H1 (cell line): ENCODE measurements at regions not wholly inside any gene's neighbourhood (a gene's known extent, or its start where the extent isn't known, plus 50 kb on each side); places are given as distances from the start of the nearest gene placed in this dataset.

Experiments used
- CTCF ChIA-PET: fragments of 300-600 bp; sonication (Branson Sonifier 250); formaldehyde crosslinking; loops from one replicate; lab custom pipeline; 2021; ENCODE audit not compliant: partially characterized antibody; lab: Charles Lee
- POLR2A ChIA-PET: fragments of 300-600 bp; sonication (Branson Sonifier 250); formaldehyde crosslinking; loops from one replicate; lab custom pipeline; 2021; ENCODE audit warnings: inconsistent platforms; ENCODE audit not compliant: partially characterized antibody; lab: Charles Lee
- DNase-seq, 2 experiments: peaks; one replicate each; pipeline versions ENCODE4 v3.0.0 to v3.0.0-alpha.2; 2010 to 2022; ENCODE audit warnings: low spot score in 2 of 2, low read depth in 1 of 2, mixed read lengths in 1 of 2
- FAIRE-seq: peaks from 2 replicates; lab custom pipeline; 2011; peaks lifted over from hg19 to GRCh38; lab: Jason Lieb, UNC
- H2AFZ ChIP-seq: 2 replicates; pipeline ENCODE4 v1.8.1; 2012; ENCODE audit warnings: low read length, inconsistent platforms
- H2AK5ac ChIP-seq: 2 replicates; pipeline ENCODE4 v1.6.1; 2013; ENCODE audit warnings: low read depth, low read length
- H2BK120ac ChIP-seq: replicated peaks from 2 replicates; pipeline ENCODE3; 2013; ENCODE audit warnings: low read depth, low read length, inconsistent platforms
- H2BK12ac ChIP-seq: 2 replicates; pipeline ENCODE4 v1.6.1; 2013; ENCODE audit warnings: low read depth, low read length
- H2BK15ac ChIP-seq: 2 replicates; pipeline ENCODE4 v1.6.1; 2013; ENCODE audit warnings: low read length
- H2BK20ac ChIP-seq: 2 replicates; pipeline ENCODE4 v1.6.1; 2013; ENCODE audit warnings: low read length
- H2BK5ac ChIP-seq: 2 replicates; pipeline ENCODE4 v1.6.1; 2013; ENCODE audit warnings: low read depth, low read length
- H3K14ac ChIP-seq: 2 replicates; pipeline ENCODE4 v1.6.1; 2013; ENCODE audit warnings: inconsistent platforms; ENCODE audit not compliant: insufficient read length
- H3K18ac ChIP-seq: 2 replicates; pipeline ENCODE4 v1.6.1; 2013; ENCODE audit warnings: low read length; ENCODE audit errors: extremely low read depth
- H3K23ac ChIP-seq: 2 replicates; pipeline ENCODE4 v1.6.1; 2013; ENCODE audit warnings: inconsistent platforms; ENCODE audit not compliant: insufficient read length
- H3K23me2 ChIP-seq: 2 replicates; pipeline ENCODE4 v1.6.1; 2013; ENCODE audit warnings: low read depth, low read length
- H3K27ac ChIP-seq: 2 replicates; pipeline ENCODE4 v1.6.1; 2011; ENCODE audit warnings: low read depth, low read length, inconsistent platforms
- H3K27me3 ChIP-seq, 4 experiments: replicated peaks in 1 of 4; 1 replicate in 1 of 4; 2 replicates in 3 of 4; pipeline versions ENCODE4 v1.6.1 to v1.8.1; 2011 to 2013; ENCODE audit warnings: low read length in 3 of 4, mild to moderate bottlenecking in 3 of 4, inconsistent platforms in 2 of 4, mixed read lengths in 2 of 4, moderate library complexity in 1 of 4; ENCODE audit not compliant: control insufficient read depth in 3 of 4, insufficient read depth in 3 of 4; ENCODE audit errors: extremely low read depth in 1 of 4
- H3K36me3 ChIP-seq, 4 experiments: 2 replicates each; pipeline versions ENCODE4 v1.6.1 to v1.8.1; 2011 to 2013; ENCODE audit warnings: mild to moderate bottlenecking in 4 of 4, low read length in 3 of 4, moderate library complexity in 2 of 4, control low read depth in 1 of 4, inconsistent platforms in 1 of 4; ENCODE audit not compliant: insufficient read depth in 4 of 4, control insufficient read depth in 2 of 4
- H3K4ac ChIP-seq: replicated peaks from 2 replicates; pipeline ENCODE3; 2013; ENCODE audit warnings: low read length, low read depth, mixed read lengths, inconsistent platforms; ENCODE audit not compliant: insufficient read length
- H3K4me1 ChIP-seq, 4 experiments: replicated peaks in 1 of 4; 1 replicate in 1 of 4; 2 replicates in 3 of 4; pipeline versions ENCODE4 v1.6.1 to v1.8.1; 2011 to 2013; ENCODE audit warnings: low read length in 3 of 4, inconsistent platforms in 2 of 4, mixed read lengths in 1 of 4; ENCODE audit not compliant: insufficient read depth in 4 of 4, control insufficient read depth in 3 of 4
- H3K4me2 ChIP-seq, 2 experiments: 2 replicates each; pipeline versions ENCODE4 v1.6.1 to v1.8.1; 2011 to 2013; ENCODE audit warnings: low read depth in 2 of 2, low read length in 2 of 2, control low read depth in 1 of 2, inconsistent platforms in 1 of 2, mild to moderate bottlenecking in 1 of 2; ENCODE audit not compliant: insufficient read depth in 1 of 2
- H3K4me3 ChIP-seq, 4 experiments: fragments of 200-600, 300-600 bp in 1 of 4; sonication (generic), shearing (Covaris generic), sonication (Bioruptor Twin) in 1 of 4; 2 replicates each; pipeline versions ENCODE4 v1.5.1 to v1.8.1; 2011 to 2016; ENCODE audit warnings: low read length in 4 of 4, low read depth in 3 of 4, control low read depth in 2 of 4, inconsistent platforms in 2 of 4, mild to moderate bottlenecking in 2 of 4, mixed read lengths in 1 of 4, moderate library complexity in 1 of 4; ENCODE audit not compliant: insufficient read depth in 2 of 4; ENCODE audit errors: extremely low read depth in 1 of 4
- H3K56ac ChIP-seq: replicated peaks from 2 replicates; pipeline ENCODE3; 2013; ENCODE audit warnings: low read depth, mild to moderate bottlenecking, mixed read lengths, low read length, inconsistent platforms; ENCODE audit not compliant: insufficient read length
- H3K79me1 ChIP-seq: 2 replicates; pipeline ENCODE4 v1.6.1; 2013; ENCODE audit warnings: low read depth, low read length, control low read depth
- H3K79me2 ChIP-seq, 2 experiments: 2 replicates each; pipeline versions ENCODE4 v1.6.1 to v1.8.1; 2012 to 2013; ENCODE audit warnings: low read length in 2 of 2, mild to moderate bottlenecking in 2 of 2, inconsistent platforms in 1 of 2; ENCODE audit not compliant: insufficient read depth in 2 of 2, control insufficient read depth in 1 of 2
- H3K9ac ChIP-seq, 4 experiments: replicated peaks in 1 of 4; 1 replicate in 1 of 4; 2 replicates in 3 of 4; pipeline versions ENCODE4 v1.6.1 to v1.8.1; 2011 to 2013; ENCODE audit warnings: low read depth in 3 of 4, low read length in 3 of 4, control low read depth in 2 of 4, mild to moderate bottlenecking in 2 of 4, moderate library complexity in 2 of 4, inconsistent platforms in 1 of 4; ENCODE audit errors: extremely low read depth in 1 of 4
- H3K9me3 ChIP-seq, 2 experiments: 2 replicates each; pipeline versions ENCODE4 v1.6.1 to v1.8.1; 2012 to 2013; ENCODE audit warnings: mild to moderate bottlenecking in 2 of 2, moderate library complexity in 2 of 2, control low read depth in 1 of 2, inconsistent platforms in 1 of 2, low read depth in 1 of 2, low read length in 1 of 2, mixed read lengths in 1 of 2; ENCODE audit not compliant: insufficient read depth in 2 of 2
- H4K20me1 ChIP-seq, 2 experiments: replicated peaks in 1 of 2; 2 replicates each; pipeline versions ENCODE3 to v1.8.1; 2011 to 2013; ENCODE audit warnings: inconsistent platforms in 2 of 2, low read length in 2 of 2, mild to moderate bottlenecking in 1 of 2; ENCODE audit not compliant: insufficient read depth in 2 of 2, control insufficient read depth in 1 of 2
- H4K5ac ChIP-seq: 2 replicates; pipeline ENCODE4 v1.6.1; 2013; ENCODE audit warnings: low read length, low read depth, mixed read lengths, inconsistent platforms; ENCODE audit not compliant: insufficient read length
- H4K8ac ChIP-seq: 2 replicates; pipeline ENCODE4 v1.8.0; 2013; ENCODE audit warnings: mild to moderate bottlenecking, moderate library complexity, low read length, inconsistent platforms; ENCODE audit not compliant: insufficient read depth; ENCODE audit errors: extremely low read depth
- H4K91ac ChIP-seq: replicated peaks from 2 replicates; pipeline ENCODE3; 2013; ENCODE audit warnings: low read length, mixed read lengths, inconsistent platforms; ENCODE audit not compliant: insufficient read length
- CEBPB ChIP-seq: IDR thresholded peaks from 2 replicates; pipeline ENCODE4 v1.6.1; 2012; ENCODE audit warnings: low read depth, low read length
- CHD1 ChIP-seq: IDR thresholded peaks from 2 replicates; pipeline ENCODE4 v1.6.1; 2012; ENCODE audit warnings: low read depth, low read length, improper control_type of control experiment
- EGR1 ChIP-seq: IDR thresholded peaks from 2 replicates; pipeline ENCODE4 v1.6.1; 2011; ENCODE audit warnings: low read depth, low read length, borderline replicate concordance
- EP300 ChIP-seq, 2 experiments: IDR thresholded peaks; 1 replicate in 1 of 2; 2 replicates in 1 of 2; pipeline ENCODE4 v1.6.1; 2011 to 2012; ENCODE audit warnings: low read depth in 2 of 2, low read length in 2 of 2, mild to moderate bottlenecking in 2 of 2, borderline replicate concordance in 1 of 2, inconsistent platforms in 1 of 2, moderate library complexity in 1 of 2
- GABPA ChIP-seq: IDR thresholded peaks from 2 replicates; pipeline ENCODE4 v1.6.1; 2011; ENCODE audit warnings: mild to moderate bottlenecking, low read length, moderate library complexity, borderline replicate concordance; ENCODE audit not compliant: insufficient read depth
- KDM1A ChIP-seq: fragments of 200-600, 300-600 bp; sonication (generic); IDR thresholded peaks from 2 replicates; pipeline ENCODE4 v1.7.1; 2016; ENCODE audit warnings: mild to moderate bottlenecking, low read length, borderline replicate concordance
- POLR2AphosphoS5 ChIP-seq: IDR thresholded peaks from 2 replicates; pipeline ENCODE4 v1.6.1; 2011; ENCODE audit warnings: low read depth, low read length
- RBBP5 ChIP-seq: IDR thresholded peaks from 2 replicates; pipeline ENCODE4 v1.7.1; 2012; ENCODE audit warnings: low read depth, mild to moderate bottlenecking, inconsistent platforms, low read length, moderate library complexity, borderline replicate concordance
- SAP30 ChIP-seq: fragments of 300-600 bp; sonication (generic); IDR thresholded peaks from 2 replicates; pipeline ENCODE4 v1.7.1; 2012; ENCODE audit warnings: low read length, moderate library complexity, mild to moderate bottlenecking, inconsistent platforms; ENCODE audit not compliant: insufficient read depth, insufficient replicate concordance
- SRF ChIP-seq: IDR thresholded peaks from 2 replicates; pipeline ENCODE4 v1.6.1; 2011; ENCODE audit warnings: mild to moderate bottlenecking, low read depth, low read length, moderate library complexity
- TAF1 ChIP-seq: IDR thresholded peaks from 2 replicates; pipeline ENCODE4 v1.6.1; 2011; ENCODE audit warnings: mild to moderate bottlenecking, low read depth, low read length
- WGBS, 2 experiments: shearing (Covaris generic) in 1 of 2; methylation state at CpG; one replicate each; pipeline versions ENCODE4 v1.1.6 to v1.1.7; 2013 to 2015; ENCODE audit warnings: low lambda C conversion rate in 2 of 2, mixed read lengths in 2 of 2, inconsistent platforms in 1 of 2, low coverage in 1 of 2, missing lambda C conversion rate in 1 of 2; ENCODE audit not compliant: insufficient replicate concordance in 2 of 2, insufficient coverage in 1 of 2, insufficient read length in 1 of 2; ENCODE audit errors: extremely low coverage in 1 of 2, missing lambda C conversion rate in 1 of 2; 5-methylcytosine and 5-hydroxymethylcytosine counted together
- TF ChIP-seq, protein P1 (sequence below): IDR thresholded peaks from 2 replicates; pipeline ENCODE4 v1.6.1; 2011; ENCODE audit warnings: low read depth, mild to moderate bottlenecking, low read length; ENCODE audit not compliant: insufficient read depth
- TF ChIP-seq, protein P2 (sequence below): IDR thresholded peaks from 2 replicates; pipeline ENCODE4 v1.6.1; 2012; ENCODE audit warnings: inconsistent platforms

- Histone ChIP-seq H3K56ac (no peak overlapping the region), H3K18ac (no peak overlapping the region), H3K79me2 (no peaks in the 10 kb centered on the region), H3K23me2 (no peaks in the 10 kb centered on the region), H3K79me1 (no peaks in the 10 kb centered on the region), H2BK5ac (no peak overlapping the region), H4K20me1 (no peaks in the 10 kb centered on the region), H3K36me3 (no peaks in the 10 kb centered on the region), H3K4ac (no peak overlapping the region), H4K91ac (no peak overlapping the region), H3K4me1 (peaks cover 0 to 8% (median 2%) of the 10 kb centered on the region in 4 experiments; a peak in 3 of 7 replicates), H3K9ac (no peak overlapping the region), H4K5ac (no peak overlapping the region), H2AFZ (no peak overlapping the region), H2BK120ac (no peak overlapping the region), H3K27ac (no peak overlapping the region), H3K14ac (no peak overlapping the region), H2BK12ac (no peak overlapping the region), H4K8ac (no peak overlapping the region), H3K4me3 (no peak overlapping the region), H3K23ac (no peak overlapping the region), H3K4me2 (no peak overlapping the region), H2BK20ac (no peak overlapping the region), H3K9me3 (no peaks in the 10 kb centered on the region), H2AK5ac (no peak overlapping the region), H2BK15ac (no peak overlapping the region), H3K27me3 (peaks cover 0 to 7% (median 3%) of the 10 kb centered on the region in 4 experiments; a peak in 4 of 7 replicates)
- ChIA-PET CTCF (interaction anchor here (0.7 to 1.2 kb wide), 3 partner anchors 9 to 161 kb away, joined by 3 to 7 read pairs (median 4); no protein-coding TSS in a partner anchor), POLR2A (no interaction called here)
- no peak for FAIRE-seq
- DNase-seq = no peak
- WGBS, 2 experiments = 0% methylated on average over 1 of the region's 1 CpG; no CpG with 5 or more reads in 1 of the 2 experiments
- TF ChIP-seq CEBPB (no peak), RBBP5 (no peak), EP300 (IDR thresholded peaks at IDR 0.05; ENCODE audit: borderline replicate concordance in 1 of 2, low read depth in 2 of 2, low read length in 2 of 2) (no peak), GABPA (no peak), TAF1 (no peak), SRF (no peak), SAP30 (no peak), KDM1A (no peak), EGR1 (no peak), POLR2AphosphoS5 (no peak), CHD1 (no peak)
- TF ChIP-seq, protein P1, sequence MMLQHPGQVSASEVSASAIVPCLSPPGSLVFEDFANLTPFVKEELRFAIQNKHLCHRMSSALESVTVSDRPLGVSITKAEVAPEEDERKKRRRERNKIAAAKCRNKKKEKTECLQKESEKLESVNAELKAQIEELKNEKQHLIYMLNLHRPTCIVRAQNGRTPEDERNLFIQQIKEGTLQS = no peak
- TF ChIP-seq, protein P2, sequence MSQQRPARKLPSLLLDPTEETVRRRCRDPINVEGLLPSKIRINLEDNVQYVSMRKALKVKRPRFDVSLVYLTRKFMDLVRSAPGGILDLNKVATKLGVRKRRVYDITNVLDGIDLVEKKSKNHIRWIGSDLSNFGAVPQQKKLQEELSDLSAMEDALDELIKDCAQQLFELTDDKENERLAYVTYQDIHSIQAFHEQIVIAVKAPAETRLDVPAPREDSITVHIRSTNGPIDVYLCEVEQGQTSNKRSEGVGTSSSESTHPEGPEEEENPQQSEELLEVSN = no peak
These were observed 753.4 kb upstream of the ACVR2A start for GRCh38 chr2:147091448-147091847.
